Small intestine (tissue), 7 donors: ENCODE measurements at regions not wholly inside any gene's neighbourhood (a gene's known extent, or its start where the extent isn't known, plus 50 kb on each side); places are given as distances from the start of the nearest gene placed in this dataset.

ENCODE experiments used
- DNase-seq, 2 donors: peaks; one replicate each; pipeline versions ENCODE4 v3.0.0 to v3.0.0-alpha.2; 2013
- FAIRE-seq: peaks from 2 replicates; lab custom pipeline; 2012; peaks lifted over from hg19 to GRCh38; lab: Jason Lieb, UNC
- H3K27ac ChIP-seq, 3 donors: one replicate each; pipeline ENCODE4 v1.5.1; 2013; ENCODE audit warnings: low read length in 2 of 3, mild to moderate bottlenecking in 2 of 3, control low read depth in 1 of 3, inconsistent platforms in 1 of 3, low read depth in 1 of 3, moderate library complexity in 1 of 3
- H3K27me3 ChIP-seq, 3 donors: one replicate each; pipeline ENCODE4 v1.6.1; 2013; ENCODE audit warnings: low read length in 3 of 3, inconsistent platforms in 1 of 3; ENCODE audit not compliant: control insufficient read depth in 3 of 3, insufficient read depth in 3 of 3
- H3K36me3 ChIP-seq, 3 donors: one replicate each; pipeline ENCODE4 v1.6.1; 2013; ENCODE audit warnings: low read length in 3 of 3, inconsistent platforms in 1 of 3, low read depth in 1 of 3, mild to moderate bottlenecking in 1 of 3, moderate library complexity in 1 of 3; ENCODE audit not compliant: control insufficient read depth in 3 of 3, insufficient read depth in 2 of 3
- H3K4me1 ChIP-seq, 3 donors: one replicate each; pipeline ENCODE4 v1.6.1; 2013; ENCODE audit warnings: low read length in 2 of 3, inconsistent platforms in 1 of 3, low read depth in 1 of 3, mild to moderate bottlenecking in 1 of 3, moderate library complexity in 1 of 3; ENCODE audit not compliant: control insufficient read depth in 3 of 3, insufficient read depth in 2 of 3
- H3K4me3 ChIP-seq, 3 donors: one replicate each; pipeline ENCODE4 v1.5.1; 2013; ENCODE audit warnings: low read length in 3 of 3, control low read depth in 1 of 3, inconsistent platforms in 1 of 3, low read depth in 1 of 3, mild to moderate bottlenecking in 1 of 3, moderate library complexity in 1 of 3
- H3K9me3 ChIP-seq, 2 donors: one replicate each; pipeline ENCODE4 v1.6.1; 2013; ENCODE audit warnings: low read depth in 1 of 2, low read length in 1 of 2; ENCODE audit not compliant: control insufficient read depth in 2 of 2, insufficient read depth in 1 of 2
- WGBS, 3 donors: extraction: QIAGEN DNeasy Blood & Tissue Kit; methylation state at CpG; one replicate each; pipeline ENCODE4 v1.1.7; 2013; 5-methylcytosine and 5-hydroxymethylcytosine counted together
- donor health status: healthy with polysubstance abuse.
- donor health status: control.
- donor health status: control.
- donor health status: Bipolar disorder and iron deficiency.
- donor health status: healthy.

- 63 to 71% (median 70%) methylated on average over 7 of the region's 7 CpGs for WGBS, 3 donors
- peak overlapping the region in 1 of 3 donors; percentile 42 for H3K27ac ChIP-seq
- H3K27me3 ChIP-seq: no peaks in the 10 kb centered on the region
- FAIRE-seq (no peak), DNase-seq (peak in 1 of 2 donors; percentile 17)
- H3K4me1 ChIP-seq: peaks cover 0 to 8% (median 2%) of the 10 kb centered on the region in 3 donors
- no peaks in the 10 kb centered on the region for H3K9me3 ChIP-seq
- no peaks in the 10 kb centered on the region for H3K36me3 ChIP-seq
- H3K4me3 ChIP-seq: no peak overlapping the region
Observed at GRCh38 chr2:64938607-64939285, 50.5 kb upstream of the SLC1A4 start.

GRCh38 chr2:64939332-64939917 lies 49.8 kb upstream of the SLC1A4 start:
- DNase-seq: no peak
- no peaks in the 10 kb centered on the region for H3K27me3 ChIP-seq
- no peak overlapping the region for H3K4me3 ChIP-seq
- FAIRE-seq: no peak
- 69 to 77% (median 70%) methylated on average over 12 of the region's 12 CpGs for WGBS, 3 donors
- no peaks in the 10 kb centered on the region for H3K36me3 ChIP-seq
- H3K27ac ChIP-seq: peak overlapping the region in 1 of 3 donors; percentile 42
- peaks cover 0 to 8% (median 2%) of the 10 kb centered on the region in 3 donors for H3K4me1 ChIP-seq
- no peaks in the 10 kb centered on the region for H3K9me3 ChIP-seq
